Fibroblast of villous mesenchyme (primary cell): ENCODE measurements at regions not wholly inside any gene's neighbourhood (a gene's known extent, or its start where the extent isn't known, plus 50 kb on each side); places are given as distances from the start of the nearest gene placed in this dataset.

Experiments used
- DNase-seq: peaks from one replicate; pipeline ENCODE4 v3.0.0-alpha.2; 2010; ENCODE audit warnings: low read depth
- H3K4me3 ChIP-seq: 2 replicates; pipeline ENCODE4 v1.5.1; 2011; ENCODE audit warnings: low read depth, mild to moderate bottlenecking, low read length
- CTCF ChIP-seq: IDR thresholded peaks from 2 replicates; pipeline ENCODE4 v1.5.1; 2012; ENCODE audit warnings: low read depth, mild to moderate bottlenecking, low read length; ENCODE audit not compliant: insufficient read depth

GRCh38 chr13:111621164-111621563 lies 300.7 kb downstream of the TEX29 start:
- no peak for TF ChIP-seq CTCF

GRCh38 chr13:111622051-111622531 lies 301.6 kb downstream of the TEX29 start:
- TF ChIP-seq CTCF = no peak
- no peak for DNase-seq
- no peak overlapping the region for H3K4me3 ChIP-seq

More at GRCh38 chr13:111621164-111621563, 300.7 kb downstream of the TEX29 start:
- H3K4me3 ChIP-seq = no peak overlapping the region
- DNase-seq = no peak

DNA sequence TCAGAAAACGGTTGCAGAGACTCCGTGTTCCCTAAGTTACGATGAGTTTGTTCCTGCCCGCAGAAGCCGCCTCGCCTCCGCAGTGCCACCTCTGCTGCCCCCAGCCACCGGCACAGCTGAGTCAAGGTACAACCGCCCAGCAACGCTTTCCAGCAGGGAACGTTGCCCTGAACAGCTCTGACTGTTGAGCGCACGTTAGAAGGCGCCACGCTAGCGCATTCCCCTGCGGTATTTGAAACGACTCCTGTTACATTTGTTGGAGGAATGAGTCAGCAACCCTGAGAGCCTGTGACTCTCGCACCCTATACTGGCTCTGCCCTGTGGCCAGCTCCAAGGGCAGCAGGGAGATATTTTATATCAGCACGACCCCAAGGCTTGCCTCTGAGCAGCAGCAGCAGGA lies 302.8 kb downstream of the TEX29 start:
- DNase-seq = no peak
- no peak for TF ChIP-seq CTCF
- no peak overlapping the region for H3K4me3 ChIP-seq

GRCh38 chr13:111623743-111624505 lies 303.5 kb downstream of the TEX29 start:
- H3K4me3 ChIP-seq = no peak overlapping the region
- no peak for DNase-seq
- TF ChIP-seq CTCF = no peak

DNA sequence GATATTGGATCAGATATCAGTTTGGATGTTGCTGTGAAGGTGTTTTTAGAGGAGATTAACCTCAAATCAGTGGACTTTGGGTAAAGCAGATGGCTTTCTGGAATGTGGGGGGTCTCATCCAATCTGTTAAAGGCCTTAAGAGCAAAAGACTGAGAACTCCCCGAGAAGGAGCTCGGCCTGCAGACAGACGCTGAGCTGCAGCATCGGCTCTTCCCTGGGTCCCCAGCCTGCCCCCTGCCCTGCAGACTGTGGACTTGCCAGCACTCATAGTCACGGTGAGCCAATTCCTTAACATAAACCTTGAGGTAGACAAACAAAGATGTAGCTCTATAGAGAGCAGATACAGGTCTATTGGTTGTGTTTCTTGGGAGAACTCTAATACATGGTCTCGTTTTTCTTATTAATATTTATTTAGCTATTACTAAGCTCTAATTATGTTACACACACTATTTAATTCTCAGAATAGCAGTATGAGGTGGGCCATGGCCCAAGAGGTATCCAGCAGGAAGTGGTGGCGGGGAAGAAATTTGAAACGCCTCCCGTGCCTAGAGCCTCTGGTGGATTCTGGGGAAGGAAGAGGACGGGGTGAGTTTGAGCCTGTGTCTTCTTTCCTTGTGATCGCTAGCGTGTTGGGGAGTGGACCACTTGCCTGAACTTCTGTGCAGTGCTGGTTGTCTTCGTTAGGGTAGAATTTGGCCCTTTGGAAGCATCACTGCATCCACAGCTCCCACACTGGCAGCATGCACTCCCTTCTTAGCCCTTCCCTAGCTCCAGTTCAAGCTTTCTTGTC lies 305.3 kb downstream of the TEX29 start:
- no peak for DNase-seq
- TF ChIP-seq CTCF = no peak
- no peak overlapping the region for H3K4me3 ChIP-seq

GRCh38 chr13:111626371-111627305 lies 306.2 kb downstream of the TEX29 start:
- DNase-seq = no peak
- TF ChIP-seq CTCF = no peak
- no peak overlapping the region for H3K4me3 ChIP-seq
